Sigmoid colon (tissue), 4 donors: ENCODE measurements at regions not wholly inside any gene's neighbourhood (a gene's known extent, or its start where the extent isn't known, plus 50 kb on each side); places are given as distances from the start of the nearest gene placed in this dataset.

Experiments
- CTCF ChIP-seq, 4 experiments: fragments of 450-650 bp in 3 of 4; fragments of 200-600 bp in 1 of 4; IDR thresholded peaks; one replicate each; pipeline ENCODE4 v1.5.1; 2016 to 2019; ENCODE audit warnings: antibody characterized with exemption in 4 of 4, mild to moderate bottlenecking in 3 of 4, moderate library complexity in 2 of 4
- EP300 ChIP-seq, 4 donors: sonication (generic); formaldehyde crosslinking; IDR thresholded peaks; one replicate each; pipeline ENCODE4 v1.6.1; 2017; ENCODE audit warnings: antibody characterized with exemption in 4 of 4

- no peak for TF ChIP-seq CTCF (IDR thresholded peaks at IDR 0.05)
- no peak for TF ChIP-seq EP300 (IDR thresholded peaks at IDR 0.05)
Measured at GRCh38 chrX:69389101-69389501, 115.0 kb upstream of the NALF2 start.
